Naive thymus-derived CD8-positive, alpha-beta T cell (primary cell): ENCODE measurements at regions not wholly inside any gene's neighbourhood (a gene's known extent, or its start where the extent isn't known, plus 50 kb on each side); places are given as distances from the start of the nearest gene placed in this dataset.

Experiments
- ATAC-seq, 2 donors: fragments of 150-1000 bp; cut with Tn5 transposase in 1 of 2; sonication (Bioruptor Pico), chemical (Tn5 transposase) in 1 of 2; 1 replicate in 1 of 2; 2 replicates in 1 of 2; pipeline ENCODE4 v1.10.0; 2021; ENCODE audit warnings: mild to moderate bottlenecking in 2 of 2, moderate library complexity in 2 of 2
- POLR2A ChIA-PET: fragments of 350-600 bp; sonication (Branson Sonifier 250); formaldehyde crosslinking; loops from one replicate; lab custom pipeline; 2021; ENCODE audit warnings: antibody characterized with exemption; lab: Charles Lee
- DNase-seq, 10 donors: peaks; one replicate each; pipeline versions ENCODE4 v3.0.0 to v3.0.0-alpha.2; 2020 to 2022
- H3K27ac Mint-ChIP-seq, 10 donors: one replicate each; pipeline ENCODE4 v1.8.0; 2020 to 2022; ENCODE audit warnings: mild to moderate bottlenecking in 10 of 10, mixed read lengths in 10 of 10, moderate library complexity in 4 of 10, inconsistent platforms in 1 of 10
- H3K27me3 Mint-ChIP-seq, 5 donors: one replicate each; pipeline ENCODE4 v1.8.0; 2021 to 2022; ENCODE audit warnings: mixed read lengths in 5 of 5
- H3K36me3 Mint-ChIP-seq, 3 donors: one replicate each; pipeline ENCODE4 v1.8.0; 2020 to 2022; ENCODE audit warnings: mixed read lengths in 3 of 3, mild to moderate bottlenecking in 2 of 3, inconsistent platforms in 1 of 3
- H3K4me1 Mint-ChIP-seq, 4 donors: one replicate each; pipeline ENCODE4 v1.8.0; 2021 to 2022; ENCODE audit warnings: mixed read lengths in 4 of 4
- H3K4me3 Mint-ChIP-seq, 10 donors: one replicate each; pipeline ENCODE4 v1.8.0; 2020 to 2022; ENCODE audit warnings: mild to moderate bottlenecking in 10 of 10, mixed read lengths in 10 of 10, moderate library complexity in 6 of 10, inconsistent platforms in 1 of 10
- H3K9me3 Mint-ChIP-seq, 9 donors: one replicate each; pipeline ENCODE4 v1.8.0; 2020 to 2022; ENCODE audit warnings: mixed read lengths in 9 of 9, mild to moderate bottlenecking in 3 of 9, inconsistent platforms in 1 of 9, moderate library complexity in 1 of 9

DNA sequence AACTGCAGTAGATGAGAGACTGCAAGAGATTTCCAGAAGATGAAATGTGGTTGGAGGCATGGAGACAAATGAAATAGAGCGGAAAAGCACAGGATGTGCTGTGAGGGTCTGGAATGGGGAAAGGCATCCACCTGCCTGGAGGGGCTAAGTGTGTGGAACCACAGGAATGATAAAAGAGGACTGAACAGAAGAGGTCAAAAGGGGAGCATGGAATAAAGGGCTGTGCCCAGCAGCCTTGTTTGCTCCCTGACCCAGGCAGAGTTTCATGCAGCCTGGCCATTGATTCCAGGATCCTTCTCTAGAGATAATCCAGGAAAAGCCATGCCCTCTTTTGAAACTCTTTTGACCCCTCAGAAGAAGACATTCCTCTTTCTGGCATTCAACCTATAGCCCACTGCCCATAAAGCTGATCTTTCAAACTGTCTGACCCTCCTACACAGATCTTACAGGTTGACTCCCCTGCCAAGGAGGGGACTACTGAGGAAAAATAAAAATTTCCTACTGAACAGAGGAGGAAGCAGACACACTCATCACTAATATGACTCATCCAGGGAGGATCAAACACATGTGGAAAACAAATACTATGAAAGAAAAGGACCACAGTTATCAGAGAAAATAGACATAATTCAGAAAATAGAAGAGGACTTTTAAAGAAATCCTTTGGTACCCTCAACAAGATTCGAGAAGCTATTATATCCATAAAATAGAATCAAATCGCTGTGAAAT, 273.5 kb upstream of the PCSK5 start:
- peaks cover 0 to 2% (median 0%) of the 10 kb centered on the region in 9 donors for H3K9me3 Mint-ChIP-seq
- H3K36me3 Mint-ChIP-seq, result no peaks in the 10 kb centered on the region
- POLR2A ChIA-PET, result no interaction called here
- no peak overlapping the region for H3K27ac Mint-ChIP-seq
- no peaks in the 10 kb centered on the region for H3K4me1 Mint-ChIP-seq
- H3K4me3 Mint-ChIP-seq, result no peak overlapping the region
- ATAC-seq (no peak), DNase-seq (no peak)
- peaks cover 15 to 37% (median 18%) of the 10 kb centered on the region in 5 donors for H3K27me3 Mint-ChIP-seq

DNA sequence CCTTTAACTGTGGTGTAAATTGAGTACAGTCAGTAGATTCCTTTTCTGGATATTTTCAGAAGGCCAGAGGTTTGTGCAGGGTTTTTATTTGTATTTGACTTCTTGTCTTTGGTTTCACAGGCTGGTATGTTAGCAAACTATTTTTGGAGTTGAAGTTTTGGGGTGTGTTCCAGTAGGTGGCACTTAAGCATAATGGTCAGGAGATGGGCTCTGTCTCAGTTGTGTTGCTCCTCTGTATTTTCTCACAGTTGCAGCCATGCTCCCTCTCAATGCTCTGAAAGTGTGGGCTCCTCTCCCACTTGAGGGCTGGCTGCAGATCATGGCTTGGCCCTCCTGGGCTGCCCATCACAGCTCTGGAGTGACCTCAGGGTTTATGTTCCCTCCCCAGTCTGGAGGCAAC, 267.0 kb upstream of the PCSK5 start:
- POLR2A ChIA-PET, result no interaction called here
- peaks cover 16 to 73% (median 32%) of the 10 kb centered on the region in 5 donors for H3K27me3 Mint-ChIP-seq
- ATAC-seq, result no peak
- H3K9me3 Mint-ChIP-seq, result peaks cover 0 to 9% (median 0%) of the 10 kb centered on the region in 9 donors
- peak overlapping the region in 1 of 10 donors; percentile 18 for H3K27ac Mint-ChIP-seq
- no peaks in the 10 kb centered on the region for H3K4me1 Mint-ChIP-seq
- no peaks in the 10 kb centered on the region for H3K36me3 Mint-ChIP-seq
- no peak for DNase-seq
- H3K4me3 Mint-ChIP-seq, result no peak overlapping the region

DNA sequence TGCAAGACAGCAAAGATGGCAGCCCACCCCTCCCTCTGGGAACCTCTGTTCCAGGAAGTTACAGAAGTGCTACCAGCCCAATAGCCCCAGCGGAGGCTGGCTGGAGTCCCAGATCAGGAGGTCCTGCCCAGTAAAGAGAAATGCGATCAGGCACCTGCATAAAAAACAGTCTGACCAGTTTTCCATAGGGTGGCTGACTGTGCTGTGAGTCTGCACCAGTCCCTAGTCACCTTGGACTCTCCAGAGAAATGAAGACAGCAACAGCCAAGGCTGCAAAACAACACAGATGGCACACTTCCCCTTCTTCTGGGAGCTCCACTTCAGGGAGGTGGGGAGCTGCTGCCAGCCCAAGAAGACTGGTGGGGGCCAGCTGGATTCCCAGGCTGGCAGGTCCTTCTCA, 265.5 kb upstream of the PCSK5 start:
- Mint-ChIP-seq H3K4me1 (no peaks in the 10 kb centered on the region), H3K36me3 (no peaks in the 10 kb centered on the region), H3K9me3 (peaks cover 0 to 9% (median 0%) of the 10 kb centered on the region in 9 donors), H3K27me3 (peaks cover 16 to 86% (median 32%) of the 10 kb centered on the region in 5 donors), H3K27ac (no peak overlapping the region), H3K4me3 (no peak overlapping the region)
- ATAC-seq (no peak), DNase-seq (no peak)
- POLR2A ChIA-PET, result no interaction called here

DNA sequence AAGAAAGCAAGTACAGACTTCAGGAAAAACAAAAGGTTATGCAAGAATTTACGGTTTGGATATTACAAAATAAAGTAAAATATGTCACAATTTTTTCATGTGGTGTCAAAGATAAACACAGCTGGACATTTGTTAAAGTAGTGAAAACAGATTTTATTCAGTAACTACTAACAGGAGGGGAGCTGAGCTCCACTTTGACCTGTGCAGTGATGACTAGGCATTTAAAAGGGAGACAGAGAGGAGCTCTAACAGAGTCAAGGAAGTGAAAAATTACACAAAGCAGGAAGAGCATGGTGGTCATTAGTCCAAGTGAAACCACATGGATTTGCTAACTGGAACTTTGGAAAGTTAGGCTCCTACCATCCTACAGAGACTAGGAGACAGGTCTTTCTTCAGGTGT, 263.6 kb upstream of the PCSK5 start:
- Mint-ChIP-seq H3K36me3 (no peaks in the 10 kb centered on the region), H3K27me3 (peaks cover 9 to 72% (median 28%) of the 10 kb centered on the region in 5 donors), H3K4me3 (no peak overlapping the region), H3K27ac (no peak overlapping the region), H3K4me1 (no peaks in the 10 kb centered on the region), H3K9me3 (peaks cover 0 to 9% (median 0%) of the 10 kb centered on the region in 9 donors)
- POLR2A ChIA-PET, result no interaction called here
- DNase-seq, result no peak
- no peak for ATAC-seq

DNA sequence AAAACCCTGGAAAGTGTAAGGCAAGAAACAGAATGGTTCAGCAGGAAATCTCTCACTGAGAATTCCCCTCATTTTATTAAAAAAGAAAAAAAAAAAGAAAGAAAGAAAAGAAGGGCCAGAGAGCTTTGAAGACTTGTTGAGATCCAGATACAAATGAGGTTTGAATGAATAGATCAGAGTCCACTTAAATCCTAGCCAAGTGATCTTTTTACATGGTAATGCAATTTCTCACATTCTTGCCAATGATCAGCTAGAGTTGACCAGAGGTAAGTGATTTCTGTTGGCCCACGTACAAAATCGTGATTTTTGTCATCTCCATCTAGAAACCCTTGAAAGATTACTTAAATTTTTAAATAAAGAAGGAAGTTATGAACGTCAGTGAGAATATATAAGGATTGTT, 261.5 kb upstream of the PCSK5 start:
- Mint-ChIP-seq H3K27me3 (peaks cover 0 to 51% (median 17%) of the 10 kb centered on the region in 5 donors), H3K4me1 (no peaks in the 10 kb centered on the region), H3K36me3 (no peaks in the 10 kb centered on the region), H3K4me3 (no peak overlapping the region), H3K9me3 (no peaks in the 10 kb centered on the region), H3K27ac (no peak overlapping the region)
- ATAC-seq, result no peak
- POLR2A ChIA-PET, result no interaction called here
- no peak for DNase-seq

DNA sequence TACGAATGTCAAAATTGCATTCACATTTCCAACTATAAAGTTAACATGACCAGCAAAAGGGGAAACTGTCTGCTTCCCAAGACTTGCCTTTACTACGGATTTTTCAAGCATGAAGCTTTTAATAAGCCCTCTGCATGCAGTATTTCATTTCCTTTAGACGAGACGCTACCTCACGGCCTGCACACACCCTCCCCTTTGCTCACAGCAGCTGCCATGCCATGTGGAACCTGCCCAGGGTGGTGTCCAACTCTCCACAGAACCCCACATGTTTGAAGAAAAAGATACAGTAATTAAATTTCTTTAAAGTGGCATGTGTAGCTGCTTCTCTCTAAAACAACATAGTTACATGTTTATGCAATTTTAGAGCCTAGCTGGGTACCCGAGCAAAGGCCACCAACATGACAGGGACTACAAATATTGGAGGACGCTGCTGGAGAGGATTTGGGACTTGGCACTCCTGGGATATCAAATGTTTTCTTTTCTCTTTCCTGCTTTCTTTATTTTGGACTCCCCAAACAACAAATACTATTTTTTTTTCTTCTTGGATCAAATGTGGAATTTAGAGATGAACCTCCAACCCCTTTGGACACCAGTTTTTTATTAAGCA, 256.9 kb upstream of the PCSK5 start:
- H3K27ac Mint-ChIP-seq, result peak overlapping the region in 1 of 10 donors; percentile 44
- ATAC-seq (no peak), DNase-seq (no peak)
- no peaks in the 10 kb centered on the region for H3K9me3 Mint-ChIP-seq
- no peaks in the 10 kb centered on the region for H3K36me3 Mint-ChIP-seq
- peaks cover 0 to 11% (median 5%) of the 10 kb centered on the region in 4 donors for H3K4me1 Mint-ChIP-seq
- H3K27me3 Mint-ChIP-seq, result peaks cover 0 to 12% (median 0%) of the 10 kb centered on the region in 5 donors
- POLR2A ChIA-PET, result no interaction called here
- H3K4me3 Mint-ChIP-seq, result no peak overlapping the region

DNA sequence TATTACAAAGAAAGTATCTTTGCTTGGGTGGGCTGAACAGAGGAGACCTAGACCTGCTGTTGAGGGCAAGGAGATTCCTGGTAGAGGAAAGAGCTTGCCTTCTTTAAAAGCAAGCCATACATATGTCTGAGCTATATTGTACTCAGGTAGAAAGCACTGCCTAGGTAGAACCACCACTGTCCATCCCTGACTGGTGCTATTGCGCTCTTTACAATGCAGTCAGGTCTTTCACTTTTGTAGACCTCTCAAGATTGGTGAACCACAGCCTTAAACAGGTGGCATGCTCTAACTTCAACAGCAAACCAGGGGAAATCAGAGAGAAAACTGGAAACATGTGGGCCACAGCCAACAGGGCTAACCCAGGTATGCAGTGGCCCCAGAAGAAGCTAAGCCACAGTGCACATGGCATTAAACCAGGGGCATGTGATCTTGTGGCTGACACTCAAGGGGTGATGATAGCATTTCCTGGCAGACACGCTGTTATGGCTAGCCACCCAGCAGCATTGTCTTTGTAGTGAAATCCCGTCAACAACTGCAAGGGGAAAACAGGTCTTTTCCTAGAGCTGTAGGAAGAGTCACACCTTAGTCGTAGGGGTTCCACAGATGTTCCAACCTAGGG, 253.9 kb upstream of the PCSK5 start:
- Mint-ChIP-seq H3K27ac (no peak overlapping the region), H3K9me3 (no peaks in the 10 kb centered on the region), H3K4me3 (no peak overlapping the region), H3K4me1 (peaks cover 0 to 11% (median 5%) of the 10 kb centered on the region in 4 donors), H3K36me3 (no peaks in the 10 kb centered on the region), H3K27me3 (no peaks in the 10 kb centered on the region)
- ATAC-seq (peak in 1 of 2 donors; percentile 67), DNase-seq (peak in 1 of 10 donors; percentile 20)
- POLR2A ChIA-PET, result no interaction called here

DNA sequence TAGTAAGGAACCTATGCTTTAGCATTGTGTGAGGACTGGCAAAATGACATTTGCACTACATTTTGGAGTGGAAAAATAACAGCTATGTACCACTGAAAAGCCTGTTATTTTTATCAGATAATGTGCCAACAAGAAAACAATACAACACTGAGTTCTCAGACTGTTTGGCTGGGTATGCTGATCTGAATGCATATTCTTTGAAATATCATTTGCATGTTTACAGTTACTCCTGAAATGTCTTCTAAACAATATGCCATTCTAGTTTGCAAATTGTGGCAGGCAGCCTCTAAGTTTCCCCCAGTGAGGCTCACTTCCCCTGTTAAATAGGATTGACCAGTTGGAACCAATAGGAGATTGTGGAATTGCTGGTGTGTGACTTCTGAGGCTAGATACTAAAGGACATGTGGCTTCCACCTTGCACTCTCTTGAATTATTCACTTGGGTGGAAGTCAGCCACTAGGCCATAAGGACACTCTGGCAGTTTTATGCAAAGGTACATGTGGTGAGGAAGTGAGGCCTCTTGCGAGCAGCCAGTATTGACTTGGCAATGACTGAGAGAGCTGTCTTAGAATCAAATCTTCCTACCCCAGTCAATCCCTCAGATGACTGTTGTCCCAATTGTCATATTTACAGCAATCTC, 250.4 kb upstream of the PCSK5 start:
- Mint-ChIP-seq H3K27ac (peak overlapping the region in 1 of 10 donors; percentile 2), H3K9me3 (no peaks in the 10 kb centered on the region), H3K4me1 (peaks cover 0 to 11% (median 5%) of the 10 kb centered on the region in 4 donors), H3K36me3 (no peaks in the 10 kb centered on the region), H3K27me3 (no peaks in the 10 kb centered on the region), H3K4me3 (no peak overlapping the region)
- POLR2A ChIA-PET, result no interaction called here
- DNase-seq (no peak), ATAC-seq (no peak)

DNA sequence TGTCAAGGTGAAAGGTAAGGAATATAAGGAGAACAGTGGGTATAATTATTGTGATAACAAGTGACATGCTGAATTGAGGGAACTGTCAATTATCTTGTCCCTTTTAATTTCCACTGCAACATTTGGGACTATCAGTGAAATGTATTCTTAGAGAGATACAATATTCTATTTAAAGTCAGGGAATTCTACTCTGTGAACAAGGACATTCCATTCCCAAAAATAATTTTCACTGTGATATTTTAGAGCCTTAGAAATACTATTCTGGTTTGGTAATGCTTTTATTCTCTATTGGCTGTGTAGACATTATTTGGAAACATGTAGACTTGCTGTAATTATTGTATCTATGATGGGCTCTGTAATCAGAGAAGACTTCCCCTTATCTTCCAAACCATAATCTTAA, 248.0 kb upstream of the PCSK5 start:
- H3K27ac Mint-ChIP-seq, result no peak overlapping the region

DNA sequence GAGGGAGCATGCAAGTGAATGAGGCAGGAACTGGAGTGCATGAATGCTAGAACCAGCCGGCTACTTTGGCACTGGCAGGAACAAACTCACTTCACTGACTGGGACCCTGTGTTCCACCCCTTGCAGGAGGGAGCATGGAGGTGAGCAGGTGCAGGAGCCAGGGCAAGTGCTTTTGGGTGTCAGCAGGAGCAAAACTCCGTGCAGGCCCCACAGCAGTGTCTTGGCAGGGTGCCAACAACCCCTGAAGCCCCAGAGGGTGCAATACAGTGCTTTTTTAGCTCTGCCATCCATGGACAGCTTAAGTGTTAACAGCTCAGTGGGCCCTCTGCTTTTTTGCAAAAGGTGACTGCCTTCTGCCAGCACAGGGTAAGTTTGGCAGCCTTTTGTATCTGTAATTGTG, 245.8 kb upstream of the PCSK5 start:
- Mint-ChIP-seq H3K4me1 (no peaks in the 10 kb centered on the region), H3K36me3 (no peaks in the 10 kb centered on the region), H3K27ac (no peak overlapping the region), H3K4me3 (no peak overlapping the region), H3K27me3 (peaks cover 0 to 25% (median 4%) of the 10 kb centered on the region in 5 donors), H3K9me3 (no peaks in the 10 kb centered on the region)
- no peak for DNase-seq
- POLR2A ChIA-PET, result no interaction called here
- ATAC-seq, result no peak

More for the DNA sequence above, 248.0 kb upstream of the PCSK5 start:
- Mint-ChIP-seq H3K27me3 (peaks cover 0 to 14% (median 0%) of the 10 kb centered on the region in 5 donors), H3K4me3 (no peak overlapping the region), H3K4me1 (no peaks in the 10 kb centered on the region), H3K9me3 (no peaks in the 10 kb centered on the region), H3K36me3 (no peaks in the 10 kb centered on the region)
- ATAC-seq, result no peak
- POLR2A ChIA-PET, result no interaction called here
- DNase-seq, result no peak

DNA sequence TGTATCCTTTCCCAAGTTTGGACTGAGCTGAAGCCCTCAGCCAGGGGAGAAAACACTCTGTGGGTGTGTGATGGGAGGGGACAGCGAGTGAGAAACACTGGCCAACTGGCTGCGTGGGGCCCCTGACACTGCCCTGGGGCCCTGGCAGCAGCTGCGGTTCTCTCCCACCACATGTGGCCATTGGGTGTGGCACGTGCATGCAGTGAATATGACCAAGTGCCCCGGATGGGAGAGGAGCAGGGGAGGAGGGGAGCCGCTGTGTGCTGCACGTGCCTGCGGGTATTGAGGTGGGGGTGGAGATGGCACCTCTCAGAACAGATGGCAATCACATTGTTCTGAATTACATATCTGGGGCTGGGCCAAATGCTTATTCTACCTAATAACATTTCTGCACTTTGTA, 242.4 kb upstream of the PCSK5 start:
- H3K27me3 Mint-ChIP-seq, result peaks cover 3 to 48% (median 7%) of the 10 kb centered on the region in 5 donors
- H3K4me1 Mint-ChIP-seq, result no peaks in the 10 kb centered on the region
- POLR2A ChIA-PET, result no interaction called here
- H3K9me3 Mint-ChIP-seq, result no peaks in the 10 kb centered on the region
- no peaks in the 10 kb centered on the region for H3K36me3 Mint-ChIP-seq
- no peak overlapping the region for H3K4me3 Mint-ChIP-seq
- H3K27ac Mint-ChIP-seq, result no peak overlapping the region
- ATAC-seq, result no peak
- DNase-seq, result no peak

DNA sequence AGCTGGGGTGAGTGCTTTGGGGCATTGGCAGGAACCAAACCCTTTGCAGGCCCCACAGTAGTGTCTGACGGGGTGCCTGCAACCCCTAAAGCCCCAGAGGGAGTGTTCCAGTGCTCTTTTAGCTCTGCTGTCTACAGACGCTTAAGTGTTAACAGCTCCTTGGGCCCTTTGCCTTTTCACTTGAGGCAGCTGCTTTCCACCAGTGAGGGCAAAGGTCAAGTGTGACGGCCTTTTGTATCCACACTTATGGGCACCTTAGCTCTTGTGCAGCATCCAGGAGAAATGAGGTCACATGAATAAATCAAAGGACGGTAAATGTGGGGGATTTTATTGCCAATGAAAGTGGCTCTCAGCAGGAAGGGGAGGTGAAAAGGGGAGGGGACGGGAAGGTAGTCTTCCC, 241.4 kb upstream of the PCSK5 start:
- ATAC-seq (no peak), DNase-seq (no peak)
- no peaks in the 10 kb centered on the region for H3K9me3 Mint-ChIP-seq
- POLR2A ChIA-PET, result no interaction called here
- H3K27me3 Mint-ChIP-seq, result peaks cover 3 to 48% (median 9%) of the 10 kb centered on the region in 5 donors
- H3K36me3 Mint-ChIP-seq, result no peaks in the 10 kb centered on the region
- no peak overlapping the region for H3K4me3 Mint-ChIP-seq
- no peaks in the 10 kb centered on the region for H3K4me1 Mint-ChIP-seq
- peak overlapping the region in 1 of 10 donors; percentile 47 for H3K27ac Mint-ChIP-seq

DNA sequence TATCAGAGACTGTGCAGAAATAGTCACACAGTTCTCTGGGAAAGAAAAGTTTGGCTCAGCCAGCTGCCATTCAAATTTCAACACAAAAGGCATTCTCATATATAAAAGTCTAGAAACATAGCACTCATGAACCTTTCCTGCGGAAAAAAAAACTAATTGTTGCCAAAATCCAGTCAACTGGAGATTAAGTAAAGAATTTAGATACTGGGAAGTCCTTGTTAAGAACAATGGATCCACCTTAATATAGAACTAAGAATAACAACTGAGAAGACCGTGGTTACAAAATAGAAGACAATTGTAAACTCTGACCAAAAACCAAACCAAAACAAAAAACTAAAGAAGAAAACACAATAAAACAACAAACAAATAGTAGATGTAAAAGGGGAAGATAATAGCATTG, 238.8 kb upstream of the PCSK5 start:
- peaks cover 4 to 41% (median 9%) of the 10 kb centered on the region in 5 donors for H3K27me3 Mint-ChIP-seq
- H3K4me1 Mint-ChIP-seq, result peaks cover 0 to 2% (median under 1%) of the 10 kb centered on the region in 4 donors
- POLR2A ChIA-PET, result interaction anchor here (0.6 kb wide), 1 partner anchor 630 kb away, joined by 3 read pairs; no protein-coding TSS in a partner anchor
- ATAC-seq (no peak), DNase-seq (no peak)
- peaks cover 0 to 3% (median 0%) of the 10 kb centered on the region in 9 donors for H3K9me3 Mint-ChIP-seq
- H3K4me3 Mint-ChIP-seq, result no peak overlapping the region
- no peak overlapping the region for H3K27ac Mint-ChIP-seq
- no peaks in the 10 kb centered on the region for H3K36me3 Mint-ChIP-seq
